ENCODE measurements at regions not wholly inside any gene's neighbourhood (a gene's known extent, or its start where the extent isn't known, plus 50 kb on each side); places are given as distances from the start of the nearest gene placed in this dataset.

DNA sequence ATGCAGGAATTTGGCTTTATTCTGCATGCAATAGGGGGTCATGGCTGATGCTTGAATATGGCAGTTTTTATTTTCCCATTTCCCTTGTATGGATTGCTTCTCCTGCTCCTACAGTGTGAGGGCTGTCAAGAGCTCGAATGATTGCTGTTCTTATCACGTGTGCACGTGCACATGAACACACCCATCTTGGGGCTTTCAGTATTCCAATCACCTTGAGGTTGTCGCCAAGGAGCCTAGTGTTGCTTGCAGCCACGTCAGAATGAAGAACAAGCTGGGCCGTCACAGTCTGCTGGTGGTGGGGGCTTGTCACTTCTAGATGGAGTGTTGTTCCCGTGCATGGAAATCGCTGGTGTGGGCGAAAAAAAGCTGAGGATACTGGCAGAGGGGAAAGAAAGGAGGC, 219.4 kb upstream of the GLRA1 start:
- H3K9me3 ChIP-seq (ENCODE audit: low read depth, low read length): no peaks in the 10 kb centered on the region
- no peak overlapping the region for H3K4me3 ChIP-seq (ENCODE audit: insufficient read depth, low read length)
- no peaks in the 10 kb centered on the region for H3K36me3 ChIP-seq (ENCODE audit: insufficient read depth, low read length)
- H3K4me1 ChIP-seq (ENCODE audit: insufficient read depth, low read length): no peaks in the 10 kb centered on the region
- DNase-seq (ENCODE audit: insufficient read length, low spot score, missing footprints): no peak
- no peak overlapping the region for H3K4me2 ChIP-seq (ENCODE audit: insufficient read depth, low read length)
- H3K27me3 ChIP-seq (ENCODE audit: insufficient read depth, low read length): no peaks in the 10 kb centered on the region
- H2AFZ ChIP-seq (ENCODE audit: low read length): no peak overlapping the region
- TF ChIP-seq, protein P1, sequence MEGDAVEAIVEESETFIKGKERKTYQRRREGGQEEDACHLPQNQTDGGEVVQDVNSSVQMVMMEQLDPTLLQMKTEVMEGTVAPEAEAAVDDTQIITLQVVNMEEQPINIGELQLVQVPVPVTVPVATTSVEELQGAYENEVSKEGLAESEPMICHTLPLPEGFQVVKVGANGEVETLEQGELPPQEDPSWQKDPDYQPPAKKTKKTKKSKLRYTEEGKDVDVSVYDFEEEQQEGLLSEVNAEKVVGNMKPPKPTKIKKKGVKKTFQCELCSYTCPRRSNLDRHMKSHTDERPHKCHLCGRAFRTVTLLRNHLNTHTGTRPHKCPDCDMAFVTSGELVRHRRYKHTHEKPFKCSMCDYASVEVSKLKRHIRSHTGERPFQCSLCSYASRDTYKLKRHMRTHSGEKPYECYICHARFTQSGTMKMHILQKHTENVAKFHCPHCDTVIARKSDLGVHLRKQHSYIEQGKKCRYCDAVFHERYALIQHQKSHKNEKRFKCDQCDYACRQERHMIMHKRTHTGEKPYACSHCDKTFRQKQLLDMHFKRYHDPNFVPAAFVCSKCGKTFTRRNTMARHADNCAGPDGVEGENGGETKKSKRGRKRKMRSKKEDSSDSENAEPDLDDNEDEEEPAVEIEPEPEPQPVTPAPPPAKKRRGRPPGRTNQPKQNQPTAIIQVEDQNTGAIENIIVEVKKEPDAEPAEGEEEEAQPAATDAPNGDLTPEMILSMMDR (IDR thresholded peaks at IDR 0.05; ENCODE audit: extremely low read depth, low read depth, low read length): no peak
- no peaks in the 10 kb centered on the region for H4K20me1 ChIP-seq (ENCODE audit: insufficient read depth, low read length)
- no peak overlapping the region for H3K27ac ChIP-seq (ENCODE audit: low read depth, low read length)
- no peaks in the 10 kb centered on the region for H3K79me2 ChIP-seq (ENCODE audit: insufficient read depth, low read length)

DNA sequence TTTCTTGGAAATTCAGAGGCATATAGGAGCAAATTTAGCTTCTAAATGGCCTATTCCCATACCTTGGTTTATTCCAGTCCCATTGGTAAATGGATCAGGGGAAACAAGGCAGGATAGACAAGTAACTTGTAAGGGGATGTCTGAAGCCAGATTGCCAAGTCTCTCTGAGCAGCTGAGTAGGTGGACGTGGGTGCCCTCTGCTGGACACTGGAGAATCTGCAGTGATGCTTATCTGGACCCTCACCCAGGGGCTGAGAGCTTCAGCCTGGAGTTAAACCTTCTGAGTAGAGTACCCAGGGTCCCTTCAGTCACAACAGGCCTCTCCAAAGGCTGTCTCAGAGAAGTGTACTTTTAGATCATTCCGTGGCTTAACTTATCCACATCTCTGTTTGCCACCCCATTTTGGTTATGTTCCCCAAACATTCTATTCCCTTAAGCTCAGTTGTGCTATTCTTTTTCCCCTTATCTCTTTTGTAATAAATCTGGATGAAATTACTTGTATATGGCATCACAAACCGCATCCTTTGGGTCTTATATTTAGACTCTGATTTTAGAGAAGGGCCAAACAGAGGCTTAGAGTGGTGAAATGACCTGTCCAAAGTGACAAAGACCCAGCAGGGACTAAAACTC, 218.3 kb upstream of the GLRA1 start:
- Histone ChIP-seq H4K20me1 (ENCODE audit: insufficient read depth, low read length) (no peaks in the 10 kb centered on the region), H3K4me2 (ENCODE audit: insufficient read depth, low read length) (no peak overlapping the region), H3K4me3 (ENCODE audit: insufficient read depth, low read length) (no peak overlapping the region), H3K4me1 (ENCODE audit: insufficient read depth, low read length) (no peaks in the 10 kb centered on the region), H3K9me3 (ENCODE audit: low read depth, low read length) (no peaks in the 10 kb centered on the region), H3K79me2 (ENCODE audit: insufficient read depth, low read length) (no peaks in the 10 kb centered on the region), H2AFZ (ENCODE audit: low read length) (no peak overlapping the region), H3K36me3 (ENCODE audit: insufficient read depth, low read length) (no peaks in the 10 kb centered on the region), H3K27ac (ENCODE audit: low read depth, low read length) (no peak overlapping the region), H3K27me3 (ENCODE audit: insufficient read depth, low read length) (no peaks in the 10 kb centered on the region)
- TF ChIP-seq, protein P1 (IDR thresholded peaks at IDR 0.05; ENCODE audit: extremely low read depth, low read depth, low read length): peak; percentile 93
- no peak for DNase-seq (ENCODE audit: insufficient read length, low spot score, missing footprints)

DNA sequence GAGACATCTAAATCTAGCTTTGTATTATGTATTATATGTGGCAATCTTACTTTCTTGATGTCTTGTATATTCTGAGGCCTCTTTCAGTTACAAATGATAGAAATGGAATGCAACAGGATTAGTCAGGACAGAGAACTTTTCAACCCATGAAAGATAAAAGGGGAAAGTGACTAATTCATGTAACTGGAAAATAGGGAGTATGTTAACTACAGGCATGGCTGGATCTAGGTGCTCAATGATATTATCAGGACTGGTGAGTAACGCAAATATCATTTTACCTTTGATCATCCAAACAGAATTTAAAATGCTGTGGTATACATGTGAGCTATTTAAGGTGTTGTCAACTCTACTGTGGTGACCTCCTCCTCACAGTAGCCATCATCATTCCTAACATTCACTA, 215.7 kb upstream of the GLRA1 start:
- Histone ChIP-seq H3K9me3 (ENCODE audit: low read depth, low read length) (no peaks in the 10 kb centered on the region), H3K4me1 (ENCODE audit: insufficient read depth, low read length) (no peaks in the 10 kb centered on the region), H3K27ac (ENCODE audit: low read depth, low read length) (no peak overlapping the region), H3K79me2 (ENCODE audit: insufficient read depth, low read length) (no peaks in the 10 kb centered on the region), H3K27me3 (ENCODE audit: insufficient read depth, low read length) (no peaks in the 10 kb centered on the region), H4K20me1 (ENCODE audit: insufficient read depth, low read length) (no peaks in the 10 kb centered on the region), H3K4me3 (ENCODE audit: insufficient read depth, low read length) (no peak overlapping the region), H2AFZ (ENCODE audit: low read length) (no peak overlapping the region), H3K4me2 (ENCODE audit: insufficient read depth, low read length) (no peak overlapping the region), H3K36me3 (ENCODE audit: insufficient read depth, low read length) (no peaks in the 10 kb centered on the region)
- no peak for DNase-seq (ENCODE audit: insufficient read length, low spot score, missing footprints)
- TF ChIP-seq, protein P1 (IDR thresholded peaks at IDR 0.05; ENCODE audit: extremely low read depth, low read depth, low read length): no peak

DNA sequence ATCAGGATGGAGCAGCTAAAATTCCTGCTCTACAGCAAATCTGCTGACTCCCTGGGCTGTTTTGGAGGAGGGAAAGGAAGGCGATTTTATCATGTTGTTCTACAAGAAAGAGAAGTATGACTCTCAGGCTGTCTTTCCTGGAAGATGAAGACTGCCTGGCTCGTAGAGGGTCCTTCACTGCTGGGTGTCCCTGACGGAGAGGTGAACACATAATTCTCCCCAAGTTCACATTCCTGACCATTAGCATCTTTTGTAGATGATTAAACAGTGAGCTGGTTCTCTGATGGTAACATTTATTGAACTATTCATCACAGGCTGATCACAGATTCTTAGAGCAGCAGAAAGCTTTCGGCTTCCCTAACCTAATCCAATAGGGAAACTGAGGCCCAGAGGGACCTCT, 212.4 kb upstream of the GLRA1 start:
- Histone ChIP-seq H3K4me2 (ENCODE audit: insufficient read depth, low read length) (no peak overlapping the region), H3K27me3 (ENCODE audit: insufficient read depth, low read length) (no peaks in the 10 kb centered on the region), H3K4me3 (ENCODE audit: insufficient read depth, low read length) (no peak overlapping the region), H3K4me1 (ENCODE audit: insufficient read depth, low read length) (no peaks in the 10 kb centered on the region), H3K36me3 (ENCODE audit: insufficient read depth, low read length) (no peaks in the 10 kb centered on the region), H3K79me2 (ENCODE audit: insufficient read depth, low read length) (no peaks in the 10 kb centered on the region), H2AFZ (ENCODE audit: low read length) (no peak overlapping the region), H3K27ac (ENCODE audit: low read depth, low read length) (no peak overlapping the region), H3K9me3 (ENCODE audit: low read depth, low read length) (no peaks in the 10 kb centered on the region), H4K20me1 (ENCODE audit: insufficient read depth, low read length) (no peaks in the 10 kb centered on the region)
- TF ChIP-seq, protein P1 (IDR thresholded peaks at IDR 0.05; ENCODE audit: extremely low read depth, low read depth, low read length): no peak
- no peak for DNase-seq (ENCODE audit: insufficient read length, low spot score, missing footprints)
